ENCODE measurements at regions not wholly inside any gene's neighbourhood (a gene's known extent, or its start where the extent isn't known, plus 50 kb on each side); places are given as distances from the start of the nearest gene placed in this dataset.

GRCh38 chr6:94049001-94049400, 629.6 kb upstream of the EPHA7 start:
- DNase-seq, result no peak

- no peak for DNase-seq
Measured at GRCh38 chr6:94045099-94045829, 625.9 kb upstream of the EPHA7 start.

- no peak for DNase-seq
Measured at GRCh38 chr6:94041945-94042709, 622.8 kb upstream of the EPHA7 start.

GRCh38 chr6:94036024-94036423, 616.7 kb upstream of the EPHA7 start:
- DNase-seq, result no peak

GRCh38 chr6:94027374-94027773, 608.0 kb upstream of the EPHA7 start:
- DNase-seq, result no peak

- DNase-seq, result no peak
Measured at GRCh38 chr6:94026575-94026974, 607.2 kb upstream of the EPHA7 start.

GRCh38 chr6:94005835-94006234, 586.5 kb upstream of the EPHA7 start:
- no peak for DNase-seq

- no peak for DNase-seq
Measured at GRCh38 chr6:93992976-93993375, 573.6 kb upstream of the EPHA7 start.

- DNase-seq, result no peak
Measured at GRCh38 chr6:93989630-93990029, 570.3 kb upstream of the EPHA7 start.

- DNase-seq, result no peak
Measured at GRCh38 chr6:93985953-93986352, 566.6 kb upstream of the EPHA7 start.

GRCh38 chr6:93975159-93975558, 555.8 kb upstream of the EPHA7 start:
- DNase-seq, result no peak

- DNase-seq, result no peak
Measured at GRCh38 chr6:93974332-93974731, 555.0 kb upstream of the EPHA7 start.

GRCh38 chr6:93972791-93973190, 553.4 kb upstream of the EPHA7 start:
- peak; percentile 35 for DNase-seq

GRCh38 chr6:93970684-93971083, 551.3 kb upstream of the EPHA7 start:
- DNase-seq, result no peak

GRCh38 chr6:93968126-93968525, 548.8 kb upstream of the EPHA7 start:
- no peak for DNase-seq

GRCh38 chr6:93964926-93965325, 545.6 kb upstream of the EPHA7 start:
- DNase-seq, result no peak

- DNase-seq, result no peak
Measured at GRCh38 chr6:93964321-93964720, 545.0 kb upstream of the EPHA7 start.

GRCh38 chr6:93962566-93962965, 543.2 kb upstream of the EPHA7 start:
- peak; percentile 56 for DNase-seq

- no peak for DNase-seq
Measured at GRCh38 chr6:93954584-93954983, 535.2 kb upstream of the EPHA7 start.

- no peak for DNase-seq
Measured at GRCh38 chr6:93943661-93944060, 524.3 kb upstream of the EPHA7 start.

GRCh38 chr6:93940381-93940780, 521.0 kb upstream of the EPHA7 start:
- DNase-seq, result no peak

- DNase-seq, result no peak
Measured at GRCh38 chr6:93932175-93932574, 512.8 kb upstream of the EPHA7 start.

- no peak for DNase-seq
Measured at GRCh38 chr6:93927731-93928130, 508.4 kb upstream of the EPHA7 start.

GRCh38 chr6:93919365-93919764, 500.0 kb upstream of the EPHA7 start:
- no peak for DNase-seq

- DNase-seq, result no peak
Measured at GRCh38 chr6:93918258-93918657, 498.9 kb upstream of the EPHA7 start.

All from HCEC 1CT (cell line).